ENCODE measurements at regions not wholly inside any gene's neighbourhood (a gene's known extent, or its start where the extent isn't known, plus 50 kb on each side); places are given as distances from the start of the nearest gene placed in this dataset.

GRCh38 chr1:14541348-14541747, 57.1 kb upstream of the KAZN start:
- no peak for TF ChIP-seq CTCF (IDR thresholded peaks at IDR 0.05; ENCODE audit: extremely low read depth, missing control alignments)
- DNase-seq (ENCODE audit: low spot score): no peak

GRCh38 chr1:14543191-14543840, 55.2 kb upstream of the KAZN start:
- no peak for DNase-seq (ENCODE audit: low spot score)
- TF ChIP-seq CTCF (IDR thresholded peaks at IDR 0.05; ENCODE audit: extremely low read depth, missing control alignments): no peak

- no peak for TF ChIP-seq CTCF (IDR thresholded peaks at IDR 0.05; ENCODE audit: extremely low read depth, missing control alignments)
- no peak for DNase-seq (ENCODE audit: low spot score)
These were observed 54.2 kb upstream of the KAZN start for GRCh38 chr1:14544319-14544718.

- TF ChIP-seq CTCF (IDR thresholded peaks at IDR 0.05; ENCODE audit: extremely low read depth, missing control alignments): no peak
- no peak for DNase-seq (ENCODE audit: low spot score)
These were observed 53.0 kb upstream of the KAZN start for GRCh38 chr1:14545422-14546025.

GRCh38 chr1:14546416-14546815, 52.1 kb upstream of the KAZN start:
- no peak for DNase-seq (ENCODE audit: low spot score)

More at GRCh38 chr1:14546416-14546815, 52.1 kb upstream of the KAZN start:
- TF ChIP-seq CTCF (IDR thresholded peaks at IDR 0.05; ENCODE audit: extremely low read depth, missing control alignments): no peak
